PC-9 (cell line): ENCODE measurements at regions not wholly inside any gene's neighbourhood (a gene's known extent, or its start where the extent isn't known, plus 50 kb on each side); places are given as distances from the start of the nearest gene placed in this dataset.

Source experiments
- CTCF ChIP-seq: fragments of 200-600 bp; sonication (generic); conservative IDR thresholded peaks from 2 replicates; pipeline ENCODE4 v1.6.1; 2017; ENCODE audit warnings: mixed run types, antibody characterized with exemption, mild to moderate bottlenecking, moderate library complexity
- EZH2 ChIP-seq: fragments of 200-600 bp; sonication (generic); IDR thresholded peaks from 2 replicates; pipeline ENCODE4 v1.8.0; 2017; ENCODE audit warnings: antibody characterized with exemption, low read depth

GRCh38 chr22:26986884-26987283, 329.5 kb downstream of the MIAT start:
- TF ChIP-seq CTCF (no peak), EZH2 (no peak)
